ENCODE measurements at regions not wholly inside any gene's neighbourhood (a gene's known extent, or its start where the extent isn't known, plus 50 kb on each side); places are given as distances from the start of the nearest gene placed in this dataset.
"Not testable (repeated sequence)": the region's sequence is repeated elsewhere in the genome, so short reads cannot be mapped to it uniquely, and the experiment has no call there.

DNA sequence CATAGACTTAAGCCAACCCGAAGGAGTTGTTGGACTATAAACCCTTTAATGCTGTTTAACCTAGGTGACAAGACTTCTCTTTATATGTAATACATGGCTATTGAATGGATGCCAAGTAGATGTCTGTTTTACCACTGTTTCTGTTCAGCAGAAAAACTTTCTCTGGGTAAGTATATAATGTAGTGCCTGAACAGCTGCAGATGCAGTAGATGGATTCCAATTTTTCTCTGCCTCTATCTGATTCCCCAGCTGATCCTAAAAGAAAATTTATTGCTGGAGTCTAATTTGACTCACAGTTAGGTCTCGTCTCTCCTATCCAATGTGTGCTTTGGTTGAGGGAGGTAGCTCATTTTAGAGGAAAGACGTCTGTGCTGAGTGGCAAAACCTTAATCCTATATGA is 256.5 kb upstream of the CBLB start:
- FAIRE-seq, result no peak

- FAIRE-seq, result no peak
These were observed 257.4 kb upstream of the CBLB start for GRCh38 chr3:106126067-106126845.

DNA sequence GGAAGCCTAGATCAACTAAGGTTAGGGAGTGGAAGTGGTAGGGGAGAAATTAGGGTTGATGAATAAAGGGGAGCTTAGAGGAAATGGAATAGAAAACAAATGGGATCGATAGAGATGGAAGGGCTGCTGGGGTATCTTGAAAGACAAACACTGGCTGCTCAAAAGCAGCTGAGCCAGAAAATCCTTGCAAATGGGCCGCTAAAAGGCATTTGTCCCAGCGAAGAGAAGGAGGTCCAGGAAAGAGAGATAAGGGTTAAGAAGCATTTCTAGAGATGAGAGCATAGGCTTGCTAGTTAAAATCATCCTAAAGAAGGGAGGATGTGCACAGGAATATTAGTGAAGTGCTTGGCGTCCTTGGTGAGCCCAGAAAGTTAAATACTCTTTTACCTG is 258.0 kb upstream of the CBLB start:
- no peak for FAIRE-seq

DNA sequence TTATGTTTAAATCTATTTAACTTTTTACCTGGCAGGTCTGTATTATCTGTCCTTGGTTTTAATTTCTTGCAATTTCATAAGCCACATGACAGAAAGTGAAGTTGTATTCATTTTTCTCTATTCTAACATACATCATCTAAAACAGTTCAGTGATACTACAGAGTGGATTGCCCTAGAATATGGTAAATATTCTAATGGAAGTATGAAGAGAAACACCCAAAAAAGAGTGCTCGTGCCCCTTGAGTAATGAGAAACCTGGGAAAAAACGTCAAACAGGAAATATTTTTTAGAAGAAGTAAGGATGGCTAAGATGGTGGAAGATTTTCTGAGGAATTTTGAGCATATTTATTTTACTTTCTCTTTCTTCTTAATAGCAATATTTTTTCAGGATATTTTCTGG is 261.1 kb upstream of the CBLB start:
- FAIRE-seq, result no peak

GRCh38 chr3:106130384-106131198 is 261.8 kb upstream of the CBLB start:
- FAIRE-seq, result no peak

- no peak for FAIRE-seq
These were observed 266.8 kb upstream of the CBLB start for GRCh38 chr3:106135451-106136160.

GRCh38 chr3:106139826-106140225 is 271.0 kb upstream of the CBLB start:
- FAIRE-seq, result no peak

DNA sequence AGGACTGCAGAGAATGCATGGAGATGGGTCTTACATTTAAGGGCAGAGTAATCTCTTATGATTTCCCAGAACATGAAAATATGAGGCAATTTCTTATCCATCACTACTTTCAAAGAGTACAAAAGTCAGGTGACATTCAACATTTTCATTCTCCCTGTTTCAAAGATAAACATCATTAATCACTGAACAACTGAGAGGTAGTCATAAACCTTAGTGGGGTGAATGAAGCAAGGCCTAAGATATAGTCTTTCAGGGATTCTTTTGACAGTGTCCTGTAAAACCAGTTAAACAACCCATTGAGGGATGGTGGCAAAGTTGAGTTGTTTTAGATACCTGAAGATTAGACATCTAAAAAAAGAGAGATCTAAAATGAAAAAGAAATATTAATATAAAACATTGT is 271.6 kb upstream of the CBLB start:
- no peak for FAIRE-seq

DNA sequence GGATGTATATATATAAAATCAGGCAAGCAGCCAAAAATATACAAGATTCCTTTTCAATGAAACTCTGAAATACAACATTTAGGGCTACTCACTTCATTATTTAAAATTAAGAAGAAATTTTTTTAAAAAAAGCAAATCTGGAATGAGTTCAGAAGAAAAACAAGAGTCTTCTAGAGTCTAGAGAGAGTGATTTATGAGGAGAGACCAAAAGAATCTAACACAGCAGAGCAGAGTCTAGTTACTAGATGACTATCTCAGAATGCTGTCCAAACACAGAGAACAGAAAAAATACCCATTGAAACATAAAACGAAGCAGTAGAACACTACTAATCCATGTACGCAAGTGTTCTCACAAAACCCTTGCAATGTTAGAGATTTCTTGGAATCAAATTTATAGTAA is 275.2 kb upstream of the CBLB start:
- FAIRE-seq, result no peak

- FAIRE-seq, result not testable (repeated sequence)
These were observed 279.7 kb upstream of the CBLB start for GRCh38 chr3:106148440-106149082.

DNA sequence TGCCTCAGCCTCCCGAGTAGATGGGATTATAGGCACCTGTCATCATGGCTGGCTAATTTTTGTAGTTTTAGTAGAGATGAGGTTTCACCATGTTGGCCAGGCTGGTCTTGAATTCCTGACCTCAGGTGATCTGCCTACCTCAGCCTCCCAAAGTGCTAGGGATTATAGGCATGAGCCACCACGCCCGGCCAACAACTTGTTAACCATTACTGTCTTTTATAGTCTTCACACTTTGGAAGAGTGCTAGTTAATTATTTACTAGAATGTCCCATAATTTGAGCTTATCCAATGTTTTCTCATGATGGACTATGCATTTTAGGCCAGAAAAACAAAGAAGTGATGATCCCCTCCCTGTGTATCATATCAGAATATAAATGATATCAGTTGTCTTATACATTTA is 288.6 kb upstream of the CBLB start:
- no peak for FAIRE-seq

- no peak for FAIRE-seq
These were observed 291.6 kb upstream of the CBLB start for GRCh38 chr3:106160396-106160795.

- FAIRE-seq, result no peak
These were observed 292.4 kb upstream of the CBLB start for GRCh38 chr3:106161246-106161645.

GRCh38 chr3:106167728-106168127 is 298.9 kb upstream of the CBLB start:
- no peak for FAIRE-seq

- no peak for FAIRE-seq
These were observed 300.3 kb upstream of the CBLB start for GRCh38 chr3:106168962-106169750.

GRCh38 chr3:106170636-106171035 is 301.8 kb upstream of the CBLB start:
- no peak for FAIRE-seq

GRCh38 chr3:106172101-106172500 is 303.3 kb upstream of the CBLB start:
- no peak for FAIRE-seq

GRCh38 chr3:106172780-106173179 is 304.0 kb upstream of the CBLB start:
- FAIRE-seq, result no peak

- no peak for FAIRE-seq
These were observed 306.5 kb upstream of the CBLB start for GRCh38 chr3:106175276-106175675.

- no peak for FAIRE-seq
These were observed 307.9 kb upstream of the CBLB start for GRCh38 chr3:106176734-106177133.

DNA sequence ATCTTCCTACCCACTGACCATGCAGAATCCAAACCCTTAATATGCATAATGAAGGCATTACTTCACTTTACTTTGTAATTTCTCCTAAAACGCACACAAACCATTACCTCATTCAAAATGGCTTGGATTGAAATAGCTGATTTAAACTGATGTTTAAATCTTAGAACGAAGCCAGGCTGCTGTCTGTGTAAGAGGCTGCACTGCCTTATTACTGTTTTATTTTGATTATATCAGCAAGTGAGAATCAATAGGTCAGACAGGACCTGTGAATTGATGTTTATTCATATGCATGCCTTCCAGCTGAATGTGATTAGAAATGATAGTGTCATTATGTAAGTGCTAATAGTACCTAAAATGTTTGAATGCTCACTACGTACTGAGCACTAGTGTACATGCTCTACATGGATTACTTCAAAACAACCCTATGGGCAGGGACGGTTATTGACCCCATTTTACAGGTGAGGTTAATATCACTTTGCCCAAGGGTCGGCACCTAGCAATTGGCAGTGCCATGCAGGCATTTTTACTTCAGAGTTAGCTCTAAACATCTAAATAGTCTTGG is 314.2 kb upstream of the CBLB start:
- no peak for FAIRE-seq

Measured in colon (tissue), 2 donors.